Stomach smooth muscle (tissue), 2 donors: ENCODE measurements at regions not wholly inside any gene's neighbourhood (a gene's known extent, or its start where the extent isn't known, plus 50 kb on each side); places are given as distances from the start of the nearest gene placed in this dataset.

Source experiments
- H3K27ac ChIP-seq: one replicate; pipeline ENCODE4 v1.7.0; 2013; ENCODE audit warnings: mild to moderate bottlenecking, low read length, inconsistent platforms
- H3K27me3 ChIP-seq, 2 donors: one replicate each; pipeline ENCODE4 v1.7.0; 2013; ENCODE audit warnings: low read length in 2 of 2; ENCODE audit not compliant: insufficient read depth in 2 of 2, control insufficient read depth in 1 of 2
- H3K36me3 ChIP-seq, 2 donors: one replicate each; pipeline ENCODE4 v1.7.0; 2013; ENCODE audit warnings: low read length in 2 of 2; ENCODE audit not compliant: control insufficient read depth in 2 of 2, insufficient read depth in 2 of 2
- H3K4me1 ChIP-seq: one replicate; pipeline ENCODE4 v1.7.0; 2013; ENCODE audit warnings: low read length; ENCODE audit not compliant: control insufficient read depth, insufficient read depth
- H3K4me3 ChIP-seq, 2 donors: one replicate each; pipeline ENCODE4 v1.7.0; 2013; ENCODE audit warnings: low read length in 2 of 2
- H3K9ac ChIP-seq, 2 donors: one replicate each; pipeline ENCODE4 v1.7.0; 2013; ENCODE audit warnings: low read length in 2 of 2, mild to moderate bottlenecking in 1 of 2
- H3K9me3 ChIP-seq, 2 donors: one replicate each; pipeline ENCODE4 v1.7.0; 2013; ENCODE audit warnings: low read length in 2 of 2; ENCODE audit not compliant: control insufficient read depth in 2 of 2
- donor health status: healthy.
- donor health status: Pancreatic carcinoma.

DNA sequence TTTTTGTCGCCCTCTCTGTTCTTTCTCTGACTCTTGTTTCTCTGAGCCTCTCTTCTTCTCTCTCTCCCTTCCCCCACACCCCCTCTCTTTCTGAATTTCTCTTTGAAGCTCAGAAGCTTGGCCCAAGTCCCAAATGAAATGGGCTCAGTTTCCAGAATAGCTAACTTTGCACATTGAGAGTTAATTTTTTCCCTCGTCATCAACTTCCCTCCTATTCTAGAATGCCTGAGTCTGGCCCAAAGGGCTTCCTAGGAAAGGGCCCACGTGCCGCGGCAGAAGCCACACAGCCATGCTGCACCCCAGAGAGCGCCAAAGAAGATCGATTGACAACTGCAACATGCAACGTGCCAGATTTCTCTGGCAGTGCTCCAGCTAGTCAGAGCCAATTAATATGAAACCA is 588.8 kb upstream of the KLF4 start:
- Histone ChIP-seq H3K4me1 (no peaks in the 10 kb centered on the region), H3K27me3 (no peaks in the 10 kb centered on the region), H3K27ac (no peak overlapping the region), H3K9ac (no peak overlapping the region), H3K9me3 (no peaks in the 10 kb centered on the region), H3K4me3 (no peak overlapping the region), H3K36me3 (no peaks in the 10 kb centered on the region)

GRCh38 chr9:108077556-108077955 is 588.0 kb upstream of the KLF4 start:
- Histone ChIP-seq H3K36me3 (no peaks in the 10 kb centered on the region), H3K27me3 (no peaks in the 10 kb centered on the region), H3K9me3 (no peaks in the 10 kb centered on the region), H3K4me1 (no peaks in the 10 kb centered on the region), H3K4me3 (no peak overlapping the region), H3K9ac (no peak overlapping the region), H3K27ac (no peak overlapping the region)

- Histone ChIP-seq H3K9me3 (no peaks in the 10 kb centered on the region), H3K9ac (no peak overlapping the region), H3K27ac (no peak overlapping the region), H3K36me3 (no peaks in the 10 kb centered on the region), H3K27me3 (no peaks in the 10 kb centered on the region), H3K4me3 (no peak overlapping the region), H3K4me1 (no peaks in the 10 kb centered on the region)
Observed at GRCh38 chr9:108074900-108075299, 585.3 kb upstream of the KLF4 start.

DNA sequence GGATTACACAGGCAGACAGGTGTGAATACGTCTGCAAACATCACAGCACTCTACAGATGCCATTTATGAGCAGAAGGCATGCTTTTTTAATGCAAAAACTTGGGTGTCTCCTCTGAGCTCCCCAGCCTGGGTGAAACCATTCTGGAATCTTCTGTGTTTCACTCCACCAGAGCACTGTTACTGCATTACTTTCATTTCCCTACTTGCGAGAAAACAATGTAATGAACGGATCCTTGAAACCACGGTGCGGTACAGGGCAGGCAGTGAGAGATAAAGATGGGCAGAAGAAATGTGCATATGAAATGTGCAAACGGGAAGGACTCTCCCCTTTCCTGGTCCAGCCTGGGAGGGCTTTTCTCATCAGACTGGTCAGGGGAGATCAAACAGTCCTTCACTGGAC is 584.3 kb upstream of the KLF4 start:
- Histone ChIP-seq H3K4me1 (no peaks in the 10 kb centered on the region), H3K27me3 (no peaks in the 10 kb centered on the region), H3K4me3 (no peak overlapping the region), H3K9me3 (no peaks in the 10 kb centered on the region), H3K36me3 (no peaks in the 10 kb centered on the region), H3K9ac (no peak overlapping the region), H3K27ac (no peak overlapping the region)

GRCh38 chr9:108072740-108073139 is 583.2 kb upstream of the KLF4 start:
- H3K36me3 ChIP-seq = no peaks in the 10 kb centered on the region
- no peaks in the 10 kb centered on the region for H3K27me3 ChIP-seq
- no peaks in the 10 kb centered on the region for H3K4me1 ChIP-seq
- no peaks in the 10 kb centered on the region for H3K9me3 ChIP-seq
- H3K9ac ChIP-seq = no peak overlapping the region
- H3K27ac ChIP-seq = no peak overlapping the region
- no peak overlapping the region for H3K4me3 ChIP-seq

GRCh38 chr9:108070861-108071260 is 581.3 kb upstream of the KLF4 start:
- H3K4me3 ChIP-seq = no peak overlapping the region
- no peaks in the 10 kb centered on the region for H3K4me1 ChIP-seq
- H3K27me3 ChIP-seq = no peaks in the 10 kb centered on the region
- no peak overlapping the region for H3K27ac ChIP-seq
- H3K36me3 ChIP-seq = no peaks in the 10 kb centered on the region
- no peaks in the 10 kb centered on the region for H3K9me3 ChIP-seq
- no peak overlapping the region for H3K9ac ChIP-seq

DNA sequence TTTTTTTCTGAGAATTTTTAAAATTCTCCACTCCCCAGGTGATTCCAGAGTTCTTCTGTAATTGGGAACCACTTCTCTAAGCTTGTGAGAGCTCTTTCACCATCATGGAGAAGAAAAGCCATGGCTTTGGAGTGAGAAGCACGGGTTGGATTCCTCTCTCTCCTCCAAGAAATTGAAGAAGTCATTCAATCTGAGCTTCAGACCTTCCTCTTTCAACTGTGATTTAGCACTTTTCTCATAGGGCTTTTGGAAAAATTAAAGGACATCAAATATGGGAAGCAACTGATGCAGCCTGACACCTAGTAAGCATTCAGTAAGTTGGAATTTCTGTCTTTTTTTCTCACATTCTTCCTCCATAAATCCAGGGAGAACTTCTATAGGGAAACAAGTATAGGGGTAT is 580.4 kb upstream of the KLF4 start:
- H3K4me1 ChIP-seq = no peaks in the 10 kb centered on the region
- H3K4me3 ChIP-seq = no peak overlapping the region
- no peak overlapping the region for H3K9ac ChIP-seq
- no peaks in the 10 kb centered on the region for H3K9me3 ChIP-seq
- H3K36me3 ChIP-seq = no peaks in the 10 kb centered on the region
- H3K27ac ChIP-seq = no peak overlapping the region
- no peaks in the 10 kb centered on the region for H3K27me3 ChIP-seq

DNA sequence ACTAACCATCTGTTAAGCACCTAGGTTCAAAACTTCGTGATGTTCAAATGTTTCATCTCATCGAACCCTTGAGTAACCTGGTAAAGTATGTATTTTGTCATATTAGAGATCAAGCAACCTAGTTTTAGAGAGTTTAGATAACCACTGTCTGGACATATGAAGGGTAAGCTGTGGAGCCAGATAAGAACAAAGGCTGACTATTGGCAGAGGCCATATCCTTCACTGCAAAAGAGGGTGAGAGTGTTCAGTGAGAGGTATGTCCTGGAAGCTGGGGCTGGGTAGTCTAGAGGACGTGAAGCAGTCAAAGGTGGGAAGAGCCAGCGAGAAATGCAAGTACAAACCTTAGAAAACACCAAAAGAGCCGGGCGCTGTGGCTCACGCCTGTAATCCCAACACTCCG is 573.1 kb upstream of the KLF4 start:
- Histone ChIP-seq H3K27ac (no peak overlapping the region), H3K9me3 (no peaks in the 10 kb centered on the region), H3K36me3 (no peaks in the 10 kb centered on the region), H3K4me3 (no peak overlapping the region), H3K4me1 (no peaks in the 10 kb centered on the region), H3K27me3 (no peaks in the 10 kb centered on the region), H3K9ac (no peak overlapping the region)

DNA sequence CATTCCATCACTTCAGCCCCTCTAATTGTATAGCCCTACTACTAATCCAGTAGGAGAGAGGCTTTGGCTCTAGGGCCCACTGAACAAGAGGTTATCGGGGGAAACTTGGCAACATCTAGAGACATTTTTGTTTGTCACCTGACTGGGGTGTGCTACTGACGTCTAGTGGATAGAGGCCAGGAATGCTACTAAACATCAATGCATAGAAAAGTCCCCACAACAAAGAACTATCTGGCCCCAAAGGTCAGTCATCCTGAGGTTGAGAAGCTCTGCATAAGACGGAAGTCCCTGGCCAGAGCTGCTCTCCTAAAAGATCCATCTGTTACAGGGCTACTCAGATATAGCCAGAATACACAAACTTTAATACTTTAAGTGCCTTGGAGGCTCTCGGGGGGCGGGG is 570.6 kb upstream of the KLF4 start:
- Histone ChIP-seq H3K9ac (no peak overlapping the region), H3K36me3 (no peaks in the 10 kb centered on the region), H3K4me3 (no peak overlapping the region), H3K27ac (no peak overlapping the region), H3K9me3 (no peaks in the 10 kb centered on the region), H3K4me1 (no peaks in the 10 kb centered on the region), H3K27me3 (no peaks in the 10 kb centered on the region)

DNA sequence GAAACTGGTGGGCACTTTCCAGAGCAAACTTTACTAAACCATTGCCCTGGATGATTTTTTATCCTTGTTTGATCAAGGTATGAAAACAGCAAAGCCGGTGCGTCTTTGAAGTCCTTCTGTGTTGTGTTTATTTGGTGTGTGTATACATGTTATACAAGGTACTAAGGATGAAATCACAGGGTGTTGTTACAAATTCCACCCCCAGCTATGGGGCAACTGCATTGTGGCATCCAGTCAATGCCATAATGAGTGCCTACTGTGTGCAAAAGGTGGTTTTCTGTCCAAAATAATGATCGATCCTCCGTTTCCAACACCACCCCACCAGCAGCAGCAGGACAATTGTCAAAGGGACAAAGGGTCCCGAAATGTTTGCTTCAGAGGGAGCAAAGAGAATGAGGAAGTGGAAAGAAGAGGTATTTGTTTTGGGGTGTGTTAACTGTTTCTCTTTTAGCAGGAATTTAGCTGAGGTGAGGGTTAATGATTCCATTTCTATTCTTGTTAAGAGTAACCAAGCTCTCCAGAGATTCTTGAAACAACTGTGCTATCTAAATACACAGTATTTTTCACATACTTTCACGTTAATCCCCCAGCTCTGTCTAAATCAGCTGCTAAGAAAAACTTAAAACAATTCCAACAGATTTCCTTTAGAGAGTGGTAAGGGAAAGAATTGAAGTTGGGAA is 568.7 kb upstream of the KLF4 start:
- no peak overlapping the region for H3K4me3 ChIP-seq
- no peaks in the 10 kb centered on the region for H3K9me3 ChIP-seq
- H3K9ac ChIP-seq = no peak overlapping the region
- H3K27me3 ChIP-seq = no peaks in the 10 kb centered on the region
- no peak overlapping the region for H3K27ac ChIP-seq
- H3K4me1 ChIP-seq = peaks cover 4% of the 10 kb centered on the region
- H3K36me3 ChIP-seq = no peaks in the 10 kb centered on the region

GRCh38 chr9:108057421-108058134 is 568.0 kb upstream of the KLF4 start:
- H3K9me3 ChIP-seq = no peaks in the 10 kb centered on the region
- H3K36me3 ChIP-seq = no peaks in the 10 kb centered on the region
- no peaks in the 10 kb centered on the region for H3K27me3 ChIP-seq
- H3K9ac ChIP-seq = no peak overlapping the region
- H3K27ac ChIP-seq = no peak overlapping the region
- H3K4me1 ChIP-seq = peaks cover 10% of the 10 kb centered on the region
- H3K4me3 ChIP-seq = no peak overlapping the region
